HepG2 (cell line): ENCODE measurements at regions not wholly inside any gene's neighbourhood (a gene's known extent, or its start where the extent isn't known, plus 50 kb on each side); places are given as distances from the start of the nearest gene placed in this dataset.

Experiments
- BRD4 ChIP-seq: sonication (generic); formaldehyde crosslinking; IDR thresholded peaks from 2 replicates; pipeline ENCODE4 v1.4.0; 2020; ENCODE audit warnings: missing genetic modification reagents
- CSRNP1 ChIP-seq: sonication (generic); formaldehyde crosslinking; IDR thresholded peaks from 2 replicates; pipeline ENCODE4 v1.8.1; 2023; ENCODE audit warnings: mild to moderate bottlenecking, missing genetic modification reagents
- FUBP1 ChIP-seq: sonication (generic); formaldehyde crosslinking; IDR thresholded peaks from 2 replicates; pipeline ENCODE4 v1.5.1; 2020; ENCODE audit warnings: missing genetic modification reagents, mild to moderate bottlenecking, borderline replicate concordance
- GLI4 ChIP-seq: sonication (generic); formaldehyde crosslinking; IDR thresholded peaks from 2 replicates; pipeline ENCODE4 v1.5.1; 2020; ENCODE audit warnings: missing genetic modification reagents, mild to moderate bottlenecking, moderate library complexity, borderline replicate concordance
- HHEX ChIP-seq: IDR thresholded peaks from 2 replicates; pipeline ENCODE4 v1.6.1; 2016; ENCODE audit warnings: control low read depth
- MAZ ChIP-seq, 2 experiments: sonication (generic) in 1 of 2; formaldehyde crosslinking in 1 of 2; IDR thresholded peaks; 2 replicates each; pipeline versions ENCODE4 v1.5.0 to v1.6.1; 2012 to 2020; ENCODE audit warnings: low read depth in 2 of 2, mild to moderate bottlenecking in 2 of 2, borderline replicate concordance in 1 of 2, improper control_type of control experiment in 1 of 2, low read length in 1 of 2, missing genetic modification reagents in 1 of 2, moderate library complexity in 1 of 2
- NFKBIZ ChIP-seq: IDR thresholded peaks from 2 replicates; pipeline ENCODE4 v1.6.1; 2018; ENCODE audit warnings: missing genetic modification reagents, missing compliant biosample characterization
- PRDM4 ChIP-seq: sonication (generic); formaldehyde crosslinking; IDR thresholded peaks from 2 replicates; pipeline ENCODE4 v1.9.0; 2021; ENCODE audit warnings: missing genetic modification reagents, borderline replicate concordance
- RBM22 ChIP-seq: fragments of 200-400 bp; formaldehyde crosslinking; optimal IDR thresholded peaks from 2 replicates; pipeline ENCODE3; 2017; ENCODE audit warnings: mild to moderate bottlenecking, low read length, moderate library complexity
- REXO4 ChIP-seq: sonication (generic); formaldehyde crosslinking; IDR thresholded peaks from 2 replicates; pipeline ENCODE4 v1.8.0; 2022; ENCODE audit warnings: missing genetic modification reagents, mild to moderate bottlenecking, borderline replicate concordance
- RFX1 ChIP-seq: fragments of 450-650 bp; IDR thresholded peaks from 2 replicates; pipeline ENCODE4 v1.6.1; 2017
- SCMH1 ChIP-seq: sonication (generic); formaldehyde crosslinking; IDR thresholded peaks from 2 replicates; pipeline ENCODE4 v1.9.0; 2021; ENCODE audit warnings: missing genetic modification reagents, mild to moderate bottlenecking, borderline replicate concordance
- THAP8 ChIP-seq: sonication (generic); formaldehyde crosslinking; IDR thresholded peaks from 2 replicates; pipeline ENCODE4 v1.5.1; 2020; ENCODE audit warnings: missing genetic modification reagents, mild to moderate bottlenecking, borderline replicate concordance
- XBP1 ChIP-seq: sonication (generic); formaldehyde crosslinking; IDR thresholded peaks from 2 replicates; pipeline ENCODE4 v1.5.0; 2020; ENCODE audit warnings: missing genetic modification reagents
- ZNF138 ChIP-seq: sonication (generic); formaldehyde crosslinking; IDR thresholded peaks from 2 replicates; pipeline ENCODE4 v1.5.0; 2020; ENCODE audit warnings: mild to moderate bottlenecking, low read depth, missing genetic modification reagents
- ZNF234 ChIP-seq: sonication (generic); formaldehyde crosslinking; conservative IDR thresholded peaks from 2 replicates; pipeline ENCODE4 v1.5.1; 2020; ENCODE audit warnings: mild to moderate bottlenecking, missing genetic modification reagents
- ZNF30 ChIP-seq: sonication (generic); formaldehyde crosslinking; IDR thresholded peaks from 2 replicates; pipeline ENCODE4 v1.5.0; 2020; ENCODE audit warnings: mild to moderate bottlenecking, missing genetic modification reagents
- ZNF34 ChIP-seq: sonication (generic); formaldehyde crosslinking; IDR thresholded peaks from 2 replicates; pipeline ENCODE4 v1.4.0; 2020; ENCODE audit warnings: mild to moderate bottlenecking, missing genetic modification reagents, borderline replicate concordance
- ZNF629 ChIP-seq: sonication (generic); formaldehyde crosslinking; conservative IDR thresholded peaks from 2 replicates; pipeline ENCODE4 v1.5.0; 2020; ENCODE audit warnings: missing genetic modification reagents
- ZNF800 ChIP-seq: sonication (generic); formaldehyde crosslinking; IDR thresholded peaks from 2 replicates; pipeline ENCODE4 v1.4.0; 2020; ENCODE audit warnings: missing genetic modification reagents

- TF ChIP-seq PRDM4 (CRISPR knock-in tag), result no peak
- TF ChIP-seq THAP8 (CRISPR knock-in tag), result no peak
- 0 out of 2 replicates have a peak, but pooled peaks have one; percentile 38 for TF ChIP-seq ZNF138 (CRISPR knock-in tag)
- peak; percentile 26; the same call in 1 of the 2 replicates for TF ChIP-seq NFKBIZ (CRISPR knock-in tag)
- TF ChIP-seq RFX1, result no peak
- no peak for TF ChIP-seq GLI4 (CRISPR knock-in tag)
- no peak; the same call in 1 of the 2 replicates for TF ChIP-seq XBP1 (CRISPR knock-in tag)
- no peak for TF ChIP-seq ZNF234 (CRISPR knock-in tag)
- TF ChIP-seq FUBP1 (CRISPR knock-in tag), result no peak
- no peak for TF ChIP-seq ZNF30
- peak; percentile 72; the same call in 1 of the 2 replicates for TF ChIP-seq MAZ (IDR thresholded peaks at IDR 0.05; ENCODE audit: borderline replicate concordance, low read depth, low read length)
- peak; percentile 72; the same call in 1 of the 2 replicates for TF ChIP-seq MAZ (CRISPR knock-in tag; IDR thresholded peaks at IDR 0.05; ENCODE audit: low read depth)
- TF ChIP-seq ZNF34 (CRISPR knock-in tag), result no peak
- TF ChIP-seq HHEX (CRISPR knock-in tag), result no peak
- no peak for TF ChIP-seq ZNF629 (CRISPR knock-in tag)
- no peak for TF ChIP-seq BRD4
- no peak for TF ChIP-seq RBM22
- TF ChIP-seq ZNF800 (CRISPR knock-in tag), result peak; percentile 75
- TF ChIP-seq CSRNP1 (CRISPR knock-in tag), result no peak; the same call in 1 of the 2 replicates
- no peak for TF ChIP-seq REXO4 (CRISPR knock-in tag)
- TF ChIP-seq SCMH1 (CRISPR knock-in tag), result no peak
Measured at GRCh38 chr2:111246620-111247061, 125.9 kb downstream of the BCL2L11 start (continued).
